ENCODE measurements at regions not wholly inside any gene's neighbourhood (a gene's known extent, or its start where the extent isn't known, plus 50 kb on each side); places are given as distances from the start of the nearest gene placed in this dataset.
A peak's percentile ranks its signal among the peaks of the same experiment; 100 is the strongest.

- H3K4me3 ChIP-seq (ENCODE audit: extremely low read depth, insufficient read depth, low read length, poor library complexity, severe bottlenecking) = no peak overlapping the region
- WGBS, 2 experiments (ENCODE audit: insufficient coverage in 2 of 2) = 77 to 88% methylated on average over 11 to 12 of the region's 13 CpGs
- H3K36me3 ChIP-seq (ENCODE audit: control insufficient read depth, insufficient read depth, low read length) = no peaks in the 10 kb centered on the region
- H3K9me3 ChIP-seq (ENCODE audit: control insufficient read depth, low read length) = no peaks in the 10 kb centered on the region
- H3K27ac ChIP-seq (ENCODE audit: low read depth, low read length, severe bottlenecking) = peak overlapping the region; percentile 86
- H3K4me1 ChIP-seq (ENCODE audit: control insufficient read depth, insufficient read depth, low read length, poor library complexity, severe bottlenecking) = peaks cover 47% of the 10 kb centered on the region
Measured at GRCh38 chr2:42954227-42954962, 162.0 kb upstream of the HAAO start.

DNA sequence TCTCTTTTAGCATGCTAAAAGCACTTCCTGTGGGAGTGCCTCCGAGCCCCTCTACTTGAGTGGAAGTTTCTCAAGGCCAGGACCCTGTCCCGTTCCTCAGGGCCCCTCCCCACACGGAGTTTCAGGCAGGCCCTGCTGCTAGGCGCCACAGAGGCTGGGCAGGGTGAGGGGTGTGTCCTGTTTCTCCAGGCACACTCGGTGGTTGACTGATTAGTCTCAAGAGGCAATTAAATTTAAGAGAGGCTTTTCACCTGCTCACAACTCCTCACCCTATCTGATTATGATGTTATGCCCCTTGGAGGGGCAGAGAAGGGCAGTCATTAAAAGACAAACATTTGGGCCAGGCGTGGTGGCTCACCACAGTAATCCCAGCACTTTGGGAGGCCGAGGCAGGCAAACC lies 160.8 kb upstream of the HAAO start:
- Histone ChIP-seq H3K4me3 (ENCODE audit: extremely low read depth, insufficient read depth, low read length, poor library complexity, severe bottlenecking) (no peak overlapping the region), H3K27ac (ENCODE audit: low read depth, low read length, severe bottlenecking) (no peak overlapping the region), H3K36me3 (ENCODE audit: control insufficient read depth, insufficient read depth, low read length) (no peaks in the 10 kb centered on the region), H3K4me1 (ENCODE audit: control insufficient read depth, insufficient read depth, low read length, poor library complexity, severe bottlenecking) (peaks cover 41% of the 10 kb centered on the region), H3K9me3 (ENCODE audit: control insufficient read depth, low read length) (no peaks in the 10 kb centered on the region)
- WGBS, 2 experiments (ENCODE audit: insufficient coverage in 2 of 2) = 83 to 89% methylated on average over 2 to 5 of the region's 7 CpGs

GRCh38 chr2:42951263-42951938 lies 159.0 kb upstream of the HAAO start:
- H3K36me3 ChIP-seq (ENCODE audit: control insufficient read depth, insufficient read depth, low read length) = no peaks in the 10 kb centered on the region
- H3K4me3 ChIP-seq (ENCODE audit: extremely low read depth, insufficient read depth, low read length, poor library complexity, severe bottlenecking) = no peak overlapping the region
- H3K4me1 ChIP-seq (ENCODE audit: control insufficient read depth, insufficient read depth, low read length, poor library complexity, severe bottlenecking) = peaks cover 32% of the 10 kb centered on the region
- WGBS, 2 experiments (ENCODE audit: insufficient coverage in 2 of 2) = 87 to 93% methylated on average over 7 to 8 of the region's 8 CpGs
- H3K9me3 ChIP-seq (ENCODE audit: control insufficient read depth, low read length) = no peaks in the 10 kb centered on the region
- peak overlapping the region; percentile 47 for H3K27ac ChIP-seq (ENCODE audit: low read depth, low read length, severe bottlenecking)

- WGBS, 2 experiments (ENCODE audit: insufficient coverage in 2 of 2) = 79 to 93% methylated on average over 5 of the region's 6 CpGs
- Histone ChIP-seq H3K27ac (ENCODE audit: low read depth, low read length, severe bottlenecking) (no peak overlapping the region), H3K36me3 (ENCODE audit: control insufficient read depth, insufficient read depth, low read length) (no peaks in the 10 kb centered on the region), H3K4me1 (ENCODE audit: control insufficient read depth, insufficient read depth, low read length, poor library complexity, severe bottlenecking) (peaks cover 23% of the 10 kb centered on the region), H3K4me3 (ENCODE audit: extremely low read depth, insufficient read depth, low read length, poor library complexity, severe bottlenecking) (no peak overlapping the region), H3K9me3 (ENCODE audit: control insufficient read depth, low read length) (no peaks in the 10 kb centered on the region)
Measured at GRCh38 chr2:42949125-42949524, 156.7 kb upstream of the HAAO start.

DNA sequence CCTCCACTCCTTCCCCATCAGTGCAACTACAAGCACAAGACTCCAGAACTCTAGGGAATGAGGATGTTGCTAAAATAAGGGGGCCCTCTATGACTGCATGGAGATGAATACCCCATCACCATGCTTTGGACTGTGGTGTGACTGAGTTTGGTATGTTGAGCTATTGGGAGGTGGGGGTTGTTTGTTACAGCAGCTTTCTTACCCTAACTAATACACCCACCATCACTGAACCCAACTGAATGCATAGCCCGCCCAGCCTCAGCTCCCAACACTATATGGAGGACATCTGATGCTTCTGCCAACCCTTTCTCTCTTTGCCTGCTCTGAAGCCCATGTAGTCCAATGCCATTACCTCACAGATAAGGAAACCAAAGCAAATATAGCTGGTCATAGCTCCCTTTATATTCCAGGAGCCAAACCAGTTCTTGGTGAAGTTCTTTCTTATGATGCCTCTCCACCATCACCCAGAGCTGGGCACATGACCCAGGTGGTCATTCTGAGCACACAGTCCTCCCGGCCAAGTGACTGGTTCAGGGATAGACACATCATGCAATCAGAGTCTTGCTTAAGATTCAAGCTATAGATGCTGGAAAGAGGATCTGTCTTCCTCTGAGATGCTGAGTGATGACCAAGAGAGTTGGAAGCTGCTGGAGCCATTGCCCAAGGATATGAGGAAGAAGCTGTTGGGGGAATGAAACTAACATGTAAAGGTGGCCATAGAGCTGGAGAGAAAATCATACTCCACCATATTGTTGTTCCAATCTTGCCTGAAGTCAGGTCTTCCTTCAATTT lies 155.6 kb upstream of the HAAO start:
- Histone ChIP-seq H3K4me3 (ENCODE audit: extremely low read depth, insufficient read depth, low read length, poor library complexity, severe bottlenecking) (no peak overlapping the region), H3K4me1 (ENCODE audit: control insufficient read depth, insufficient read depth, low read length, poor library complexity, severe bottlenecking) (peaks cover 14% of the 10 kb centered on the region), H3K9me3 (ENCODE audit: control insufficient read depth, low read length) (no peaks in the 10 kb centered on the region), H3K27ac (ENCODE audit: low read depth, low read length, severe bottlenecking) (no peak overlapping the region), H3K36me3 (ENCODE audit: control insufficient read depth, insufficient read depth, low read length) (no peaks in the 10 kb centered on the region)
- WGBS, 2 experiments (ENCODE audit: insufficient coverage in 2 of 2) = 96 to 100% methylated on average over 2 of the region's 2 CpGs

- no peak overlapping the region for H3K4me3 ChIP-seq (ENCODE audit: extremely low read depth, insufficient read depth, low read length, poor library complexity, severe bottlenecking)
- H3K4me1 ChIP-seq (ENCODE audit: control insufficient read depth, insufficient read depth, low read length, poor library complexity, severe bottlenecking) = no peaks in the 10 kb centered on the region
- no peaks in the 10 kb centered on the region for H3K36me3 ChIP-seq (ENCODE audit: control insufficient read depth, insufficient read depth, low read length)
- no peak overlapping the region for H3K27ac ChIP-seq (ENCODE audit: low read depth, low read length, severe bottlenecking)
- no peaks in the 10 kb centered on the region for H3K9me3 ChIP-seq (ENCODE audit: control insufficient read depth, low read length)
- WGBS, 2 experiments (ENCODE audit: insufficient coverage in 2 of 2) = 93% methylated on average over 7 to 9 of the region's 10 CpGs
Measured at GRCh38 chr2:42944779-42945415, 152.5 kb upstream of the HAAO start.

DNA sequence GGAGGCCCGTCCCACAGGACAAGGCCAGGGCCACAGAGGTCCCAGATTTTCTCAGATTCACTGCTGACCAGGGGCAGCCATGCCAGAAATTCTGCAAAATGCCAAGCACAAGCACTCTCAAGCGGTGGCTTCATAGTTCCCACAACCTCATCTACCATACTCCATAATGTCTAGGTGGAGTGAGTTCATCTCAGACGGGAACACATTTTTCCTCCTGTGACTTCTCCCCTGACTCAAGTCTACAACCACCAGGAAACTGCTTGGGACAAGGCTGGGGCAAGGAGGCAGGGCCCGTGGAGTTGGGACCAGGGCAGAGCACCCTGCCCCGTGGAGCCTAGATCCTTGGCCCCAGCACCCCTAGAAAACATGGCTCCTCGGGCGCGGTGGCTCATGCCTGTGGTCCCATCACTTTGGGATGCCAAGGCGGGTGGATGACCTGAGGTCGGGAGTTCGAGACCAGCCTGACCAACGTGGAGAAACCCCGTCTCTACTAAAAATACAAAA lies 150.7 kb upstream of the HAAO start:
- H3K9me3 ChIP-seq (ENCODE audit: control insufficient read depth, low read length) = no peaks in the 10 kb centered on the region
- no peaks in the 10 kb centered on the region for H3K36me3 ChIP-seq (ENCODE audit: control insufficient read depth, insufficient read depth, low read length)
- H3K4me1 ChIP-seq (ENCODE audit: control insufficient read depth, insufficient read depth, low read length, poor library complexity, severe bottlenecking) = no peaks in the 10 kb centered on the region
- no peak overlapping the region for H3K4me3 ChIP-seq (ENCODE audit: extremely low read depth, insufficient read depth, low read length, poor library complexity, severe bottlenecking)
- H3K27ac ChIP-seq (ENCODE audit: low read depth, low read length, severe bottlenecking) = no peak overlapping the region
- WGBS, 2 experiments (ENCODE audit: insufficient coverage in 2 of 2) = 96 to 97% methylated on average over 9 to 12 of the region's 13 CpGs

DNA sequence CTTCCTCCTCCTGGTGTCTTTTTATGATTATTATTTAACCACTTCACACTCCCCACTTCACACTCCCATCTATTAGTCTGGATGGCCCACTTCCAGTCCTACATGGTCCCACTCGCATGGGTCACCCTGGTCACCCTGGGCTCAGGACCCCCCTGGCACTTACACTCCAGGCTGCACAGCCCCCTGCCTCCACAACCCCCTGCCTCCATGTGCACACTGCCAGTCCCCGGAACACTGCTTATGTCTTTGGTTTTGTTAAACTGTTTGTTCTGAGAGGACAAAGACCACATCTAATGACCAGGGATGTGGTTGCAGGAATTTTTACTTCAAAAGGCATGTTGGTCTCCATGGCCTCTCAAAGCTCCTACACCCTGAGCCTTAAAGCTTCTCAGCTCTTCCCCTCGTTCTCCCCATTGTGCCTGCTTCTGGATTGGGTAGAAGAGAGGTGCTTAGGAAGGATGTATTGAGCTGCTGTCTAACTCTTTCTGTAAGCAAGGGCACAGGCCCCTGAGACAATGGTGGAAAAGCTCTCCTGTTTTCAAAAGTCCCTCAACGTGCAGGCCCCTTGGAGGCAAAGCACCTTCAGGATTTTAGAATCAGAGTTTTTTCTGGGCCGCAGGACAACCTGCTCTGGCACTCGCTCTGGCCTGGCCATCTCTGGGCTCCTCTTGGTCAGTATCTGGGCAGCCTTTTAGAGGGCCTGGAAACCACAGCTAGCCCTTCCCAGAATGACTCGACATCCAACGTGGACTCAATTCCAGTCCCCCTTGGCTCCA lies 150.0 kb upstream of the HAAO start:
- WGBS, 2 experiments (ENCODE audit: insufficient coverage in 2 of 2) = 94 to 95% methylated on average over 6 of the region's 8 CpGs
- Histone ChIP-seq H3K9me3 (ENCODE audit: control insufficient read depth, low read length) (no peaks in the 10 kb centered on the region), H3K27ac (ENCODE audit: low read depth, low read length, severe bottlenecking) (no peak overlapping the region), H3K4me1 (ENCODE audit: control insufficient read depth, insufficient read depth, low read length, poor library complexity, severe bottlenecking) (no peaks in the 10 kb centered on the region), H3K36me3 (ENCODE audit: control insufficient read depth, insufficient read depth, low read length) (no peaks in the 10 kb centered on the region), H3K4me3 (ENCODE audit: extremely low read depth, insufficient read depth, low read length, poor library complexity, severe bottlenecking) (no peak overlapping the region)

DNA sequence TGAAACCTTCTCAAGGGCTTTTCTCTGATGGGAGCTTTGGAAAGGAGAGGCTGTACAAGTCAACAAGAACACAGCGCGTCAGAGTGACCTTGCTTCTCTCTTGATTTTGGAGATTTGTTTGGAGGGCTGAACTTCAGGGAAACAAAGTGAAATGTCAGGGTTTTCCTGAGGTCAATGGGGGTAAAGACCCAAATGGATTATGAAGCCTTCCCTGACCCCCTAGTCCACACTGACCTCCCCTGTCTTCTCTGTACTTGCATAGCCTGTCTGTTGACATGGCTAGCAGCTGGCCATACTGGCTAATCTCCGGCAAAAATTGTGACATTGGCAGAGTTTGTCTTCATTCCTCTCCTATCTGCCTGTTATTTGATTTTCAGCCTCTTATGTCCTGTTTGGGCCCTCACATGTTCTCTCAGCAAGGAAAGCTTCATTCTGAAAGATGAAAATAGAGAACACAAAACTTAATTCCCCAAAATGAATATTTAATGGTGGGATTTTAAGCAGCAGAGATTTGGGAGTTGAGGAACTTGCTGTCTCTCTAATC lies 149.3 kb upstream of the HAAO start:
- no peaks in the 10 kb centered on the region for H3K36me3 ChIP-seq (ENCODE audit: control insufficient read depth, insufficient read depth, low read length)
- H3K4me3 ChIP-seq (ENCODE audit: extremely low read depth, insufficient read depth, low read length, poor library complexity, severe bottlenecking) = no peak overlapping the region
- H3K9me3 ChIP-seq (ENCODE audit: control insufficient read depth, low read length) = no peaks in the 10 kb centered on the region
- H3K4me1 ChIP-seq (ENCODE audit: control insufficient read depth, insufficient read depth, low read length, poor library complexity, severe bottlenecking) = peaks cover 2% of the 10 kb centered on the region
- no peak overlapping the region for H3K27ac ChIP-seq (ENCODE audit: low read depth, low read length, severe bottlenecking)
- WGBS, 2 experiments (ENCODE audit: insufficient coverage in 2 of 2) = 95 to 100% methylated on average over 1 to 3 of the region's 3 CpGs
